Activated naive CD4-positive, alpha-beta T cell treated with anti-CD3 and anti-CD28 coated beads, Interleukin-2, amount 50 U/mL, for 16 hours (primary cell): ENCODE measurements at regions not wholly inside any gene's neighbourhood (a gene's known extent, or its start where the extent isn't known, plus 50 kb on each side); places are given as distances from the start of the nearest gene placed in this dataset.
A peak's percentile ranks its signal among the peaks of the same experiment; 100 is the strongest.
"Not testable (repeated sequence)": the region's sequence is repeated elsewhere in the genome, so short reads cannot be mapped to it uniquely, and the experiment has no call there.

ENCODE experiments used
- DNase-seq: peaks from one replicate; pipeline ENCODE4 v3.0.0-alpha.2; 2020

DNA sequence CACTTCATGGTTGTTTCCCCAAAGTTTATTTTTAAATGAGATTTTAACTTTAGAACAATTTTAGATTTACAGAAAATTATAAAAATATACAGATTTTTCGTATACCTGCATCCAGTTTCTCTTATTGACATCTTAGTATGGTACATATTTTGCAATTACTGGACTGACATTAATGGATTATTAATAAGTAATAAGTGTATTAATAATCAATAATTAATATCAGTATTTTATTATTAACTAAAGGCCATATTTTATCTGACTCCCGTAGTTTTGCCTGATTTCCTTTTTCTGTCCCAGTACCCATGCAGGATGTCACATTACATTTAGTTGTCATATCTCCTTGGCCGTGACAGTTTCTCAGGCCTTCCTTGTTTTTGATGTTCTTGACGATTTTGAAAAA, 307.0 kb downstream of the C6orf118 start:
- DNase-seq = no peak

DNA sequence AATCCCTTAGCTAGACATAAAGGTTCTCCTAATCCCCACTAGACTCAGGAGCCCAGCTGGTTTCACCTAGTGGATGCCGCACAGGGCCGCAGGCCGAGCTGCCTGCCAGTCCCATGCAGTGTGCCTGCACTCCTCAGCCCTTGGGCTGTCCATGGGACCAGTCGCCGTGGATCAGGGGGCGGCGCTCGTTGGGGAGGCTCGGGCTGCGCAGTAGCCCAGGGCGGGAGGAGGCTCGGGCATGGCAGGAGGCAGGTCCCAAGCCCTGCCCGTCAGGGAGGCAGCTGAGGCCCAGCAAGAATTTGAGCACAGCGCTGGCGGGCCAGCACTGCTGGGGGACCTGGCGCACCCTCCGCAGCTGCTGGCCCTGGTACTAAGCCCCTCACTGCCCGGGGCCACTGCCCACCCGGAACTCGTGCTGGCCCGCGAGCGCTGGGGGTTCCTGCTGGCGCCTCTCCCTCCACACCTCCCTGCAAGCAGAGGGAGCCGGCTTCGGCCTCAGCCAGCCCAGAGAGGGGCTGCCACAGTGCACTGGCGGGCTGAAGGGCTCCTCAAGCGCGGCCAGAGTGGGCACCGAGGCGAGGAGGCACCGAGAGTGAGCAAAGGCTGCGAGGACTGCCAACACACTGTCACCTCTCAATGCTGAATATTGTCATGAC, 307.8 kb downstream of the C6orf118 start:
- DNase-seq = no peak

- DNase-seq = no peak
Measured at GRCh38 chr6:164998297-164998696, 311.1 kb downstream of the C6orf118 start.

DNA sequence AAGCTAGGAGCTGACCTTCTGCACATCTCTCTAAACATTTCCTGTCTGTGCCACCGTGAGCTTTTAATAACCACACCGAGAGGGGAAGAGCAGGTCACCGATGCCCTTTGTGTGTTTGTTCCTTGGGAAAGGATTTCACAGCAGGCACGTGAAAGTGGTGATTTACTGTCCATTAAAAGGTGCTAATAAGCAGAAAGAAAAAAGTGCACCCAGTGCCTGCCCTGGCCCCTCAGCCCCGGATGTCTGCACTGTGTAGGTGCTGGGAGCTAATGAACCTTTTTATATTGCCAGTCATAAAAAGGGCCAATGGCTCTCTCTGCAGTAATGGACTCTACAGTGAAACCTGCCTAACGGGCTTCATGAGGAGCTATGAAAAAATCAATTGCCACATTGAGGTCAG, 312.6 kb downstream of the C6orf118 start:
- DNase-seq = no peak

GRCh38 chr6:164991573-164991972, 317.8 kb downstream of the C6orf118 start:
- DNase-seq = no peak

DNA sequence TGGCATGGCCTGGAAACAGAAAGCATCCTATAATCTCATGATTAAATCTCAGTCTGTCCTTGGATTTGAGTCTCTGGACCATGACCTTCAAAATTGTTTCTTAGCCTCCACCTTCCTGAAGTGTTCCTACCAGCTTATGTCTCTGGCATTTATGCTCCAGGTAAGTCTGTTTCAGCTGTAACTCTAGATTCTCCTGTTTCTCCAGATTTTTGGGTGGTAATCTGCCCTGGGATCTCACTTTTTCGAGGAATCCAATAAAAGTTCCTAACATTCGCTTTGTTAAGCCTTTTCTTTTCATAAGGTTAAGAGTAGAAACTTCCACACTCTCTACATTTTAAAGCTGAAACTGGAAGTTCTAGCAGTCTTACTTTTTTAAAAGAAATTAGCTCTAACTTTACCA, 318.5 kb downstream of the C6orf118 start:
- DNase-seq = no peak

GRCh38 chr6:164982389-164982788, 327.0 kb downstream of the C6orf118 start:
- DNase-seq = no peak

DNA sequence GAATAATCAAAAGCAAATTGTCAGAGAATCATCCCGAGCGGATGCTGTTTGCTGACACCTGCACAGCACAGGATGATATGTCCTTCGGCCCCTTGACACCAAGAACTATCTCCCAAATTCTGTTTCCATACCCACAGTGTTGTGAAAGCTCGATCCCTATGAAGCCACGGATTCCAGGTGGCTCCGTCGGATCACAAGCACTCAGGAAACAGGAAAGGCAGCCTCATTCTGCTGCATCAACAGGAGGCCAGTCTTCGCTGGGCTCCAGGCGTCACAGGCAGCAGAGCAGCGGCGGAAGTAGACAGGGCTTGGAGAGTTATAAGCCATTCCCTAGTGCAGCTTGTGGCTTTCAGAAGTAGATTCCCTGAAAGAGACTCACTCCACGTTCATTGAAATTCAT, 342.3 kb downstream of the C6orf118 start:
- no peak for DNase-seq

DNA sequence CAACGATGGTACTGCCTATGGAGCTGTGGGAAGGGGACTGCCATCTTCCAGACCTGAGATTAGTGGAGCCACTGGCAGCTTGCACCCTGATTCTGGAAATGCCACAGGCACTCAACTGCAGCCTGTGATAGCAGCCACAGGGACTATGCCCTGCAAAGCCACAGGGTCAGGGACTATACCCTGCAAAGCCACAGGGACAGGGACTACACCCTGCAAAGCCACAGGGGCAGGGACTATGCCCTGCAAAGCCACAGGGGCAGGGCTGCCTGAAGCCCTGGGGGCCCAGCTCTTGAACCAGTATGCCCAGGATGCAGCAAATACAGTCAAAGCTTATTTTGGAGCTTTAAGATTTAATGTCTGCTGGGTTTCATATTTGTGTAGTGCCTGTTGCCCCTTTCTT, 346.6 kb downstream of the C6orf118 start:
- no peak for DNase-seq

- no peak for DNase-seq
Measured at GRCh38 chr6:164947164-164947563, 362.2 kb downstream of the C6orf118 start.

GRCh38 chr6:164942271-164942670, 367.1 kb downstream of the C6orf118 start:
- DNase-seq = no peak

GRCh38 chr6:164933238-164933794, 376.1 kb downstream of the C6orf118 start:
- not testable (repeated sequence) for DNase-seq

DNA sequence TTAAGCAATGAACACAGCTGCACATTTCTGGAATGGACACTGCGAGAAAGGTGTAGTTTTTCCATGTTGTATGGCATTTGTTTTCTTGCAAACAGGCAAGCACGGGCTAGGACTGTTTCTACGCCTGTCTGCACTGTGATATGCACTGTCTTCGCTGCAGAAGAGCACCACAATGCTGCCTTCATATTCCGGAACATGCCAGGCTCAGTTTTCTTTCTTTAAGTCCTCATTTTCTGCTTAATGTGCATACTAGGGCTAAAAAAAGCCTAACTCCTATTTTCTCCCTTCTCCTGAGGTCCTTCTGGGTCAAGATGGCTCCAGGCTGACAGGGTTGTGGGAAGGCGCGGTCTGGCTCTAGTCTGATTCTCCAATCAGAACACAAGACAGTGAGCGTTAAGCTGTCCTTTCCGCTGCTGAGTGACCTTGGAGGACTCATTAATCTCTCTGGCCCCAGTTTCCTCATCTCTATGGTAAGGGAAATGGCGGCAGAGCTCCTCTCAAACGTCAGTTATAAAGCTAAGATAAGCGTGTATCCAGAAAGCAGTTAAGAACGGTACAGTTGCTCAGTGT, 379.9 kb downstream of the C6orf118 start:
- DNase-seq = no peak

DNA sequence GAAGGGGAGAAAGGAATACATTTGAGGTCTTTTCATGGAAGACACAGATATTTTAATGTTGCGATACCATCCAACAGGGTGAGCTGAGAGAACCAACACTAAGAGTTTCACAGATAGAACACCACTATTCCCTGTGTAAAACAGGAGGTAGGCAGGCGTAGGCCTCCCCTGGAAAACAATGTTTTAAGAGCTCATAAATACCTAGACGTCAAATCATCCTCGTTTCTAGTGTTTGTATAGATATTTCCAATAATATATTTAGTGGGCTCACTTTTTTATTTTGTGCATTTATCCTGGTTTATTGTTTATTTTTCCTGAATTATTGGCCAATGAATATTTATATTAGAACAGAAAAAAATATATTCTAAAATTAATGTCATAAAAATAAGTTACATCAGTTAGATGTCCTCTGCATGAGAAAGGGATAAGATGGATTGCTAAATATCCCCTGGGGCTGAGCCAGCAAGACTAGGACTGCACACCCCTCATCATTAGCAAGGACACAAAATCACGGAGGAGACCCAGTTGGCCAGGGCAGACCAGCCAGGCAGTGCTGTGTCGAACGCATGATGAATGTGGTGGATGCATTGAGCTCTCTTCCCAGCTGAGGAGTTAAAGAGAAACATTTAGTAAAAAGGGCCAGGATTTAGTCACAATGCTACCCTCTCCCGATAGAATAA, 380.5 kb downstream of the C6orf118 start:
- no peak for DNase-seq

- DNase-seq = no peak
Measured at GRCh38 chr6:164928057-164928727, 381.2 kb downstream of the C6orf118 start.

- DNase-seq = peak; percentile 53
Measured at GRCh38 chr6:164927288-164928056, 381.9 kb downstream of the C6orf118 start.

GRCh38 chr6:164926686-164927085, 382.7 kb downstream of the C6orf118 start:
- DNase-seq = no peak

DNA sequence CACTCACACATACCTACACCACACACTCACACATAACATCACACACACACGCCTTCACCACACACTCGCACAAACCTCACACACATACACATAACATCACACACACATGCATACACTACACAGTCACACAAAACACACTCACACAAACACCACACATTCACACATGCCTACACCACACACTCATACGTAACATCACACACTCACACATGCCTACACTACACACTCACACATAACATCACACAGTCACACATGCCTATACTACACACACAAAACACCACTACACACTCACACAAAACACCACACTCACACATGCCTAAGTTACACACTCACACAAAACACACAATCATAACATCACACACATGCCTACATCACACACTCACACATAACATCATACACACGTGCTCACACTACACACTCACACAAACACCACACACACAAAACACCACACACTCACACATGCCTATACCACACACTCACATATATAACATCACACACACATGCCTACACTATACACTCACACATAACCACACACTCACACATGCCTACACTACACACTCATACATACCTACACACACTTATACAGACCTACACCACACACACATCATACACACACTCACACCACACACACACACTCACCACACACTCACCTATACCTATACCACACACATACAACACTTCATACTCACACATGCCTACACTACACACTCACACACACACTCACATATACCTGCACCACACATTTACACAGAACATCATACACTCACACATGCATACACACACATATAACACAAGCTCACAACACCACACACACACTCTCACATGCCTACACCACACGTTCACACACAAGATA, 383.5 kb downstream of the C6orf118 start:
- DNase-seq = no peak

DNA sequence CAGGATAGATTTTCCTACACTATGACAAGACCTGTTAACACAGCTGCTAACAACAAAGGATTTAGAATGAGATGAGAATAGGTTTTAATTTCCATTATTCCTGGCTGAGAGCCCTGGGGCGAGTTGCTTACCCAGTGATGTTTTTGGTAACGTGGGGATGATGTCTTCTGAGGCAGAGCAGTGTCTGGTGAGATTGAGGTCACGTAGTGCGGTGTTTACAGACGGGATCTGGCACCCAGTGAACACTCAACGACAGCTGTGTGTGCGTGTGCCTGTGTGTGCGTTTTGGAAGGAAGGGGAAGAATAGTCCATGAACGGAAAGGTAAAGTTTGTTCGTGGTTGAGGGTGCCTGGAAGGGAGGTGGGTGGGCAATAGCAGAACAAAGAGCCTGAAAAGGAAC, 384.7 kb downstream of the C6orf118 start:
- no peak for DNase-seq

GRCh38 chr6:164917211-164917610, 392.2 kb downstream of the C6orf118 start:
- no peak for DNase-seq

DNA sequence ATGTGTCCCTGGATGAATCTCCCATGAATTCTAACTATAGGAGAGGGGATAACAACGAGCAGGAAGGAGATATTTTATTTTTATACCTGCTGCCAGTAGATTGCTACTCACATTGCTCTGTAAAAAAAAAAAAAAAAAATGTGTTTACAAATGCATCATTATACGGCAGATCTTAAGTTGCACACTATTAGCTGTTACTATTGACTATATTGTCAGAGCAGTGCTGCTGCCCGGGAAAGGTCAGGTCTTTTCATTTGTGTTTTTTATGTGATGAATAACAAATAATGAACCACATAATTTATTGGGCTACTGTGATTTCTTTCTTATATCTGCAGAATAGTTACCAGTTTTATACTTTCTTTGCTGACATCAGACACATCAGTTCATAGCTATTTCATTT, 393.3 kb downstream of the C6orf118 start:
- DNase-seq = no peak
